IMR-90 (cell line): ENCODE measurements at regions not wholly inside any gene's neighbourhood (a gene's known extent, or its start where the extent isn't known, plus 50 kb on each side); places are given as distances from the start of the nearest gene placed in this dataset.

Experiments
- BHLHE40 ChIP-seq: fragments of 150-350 bp; IDR thresholded peaks from 2 replicates; pipeline ENCODE4 v1.6.1; 2016; ENCODE audit warnings: mild to moderate bottlenecking, low read depth, low read length
- CEBPB ChIP-seq: IDR thresholded peaks from 2 replicates; pipeline ENCODE4 v1.6.1; 2012; ENCODE audit warnings: low read depth, low read length, improper control_type of control experiment
- CHD1 ChIP-seq: IDR thresholded peaks from 2 replicates; pipeline ENCODE4 v1.6.1; 2012; ENCODE audit warnings: low read depth, low read length, improper control_type of control experiment
- CTCF ChIP-seq: conservative IDR thresholded peaks from 2 replicates; pipeline ENCODE4 v1.5.1; 2012; ENCODE audit warnings: mild to moderate bottlenecking, low read depth, low read length, improper control_type of control experiment
- MAFK ChIP-seq: IDR thresholded peaks from 2 replicates; pipeline ENCODE4 v1.6.1; 2012; ENCODE audit warnings: low read depth, low read length, improper control_type of control experiment
- MAZ ChIP-seq: IDR thresholded peaks from 2 replicates; pipeline ENCODE4 v1.6.1; 2012; ENCODE audit warnings: low read depth, mild to moderate bottlenecking, low read length, improper control_type of control experiment, moderate library complexity, borderline replicate concordance
- MXI1 ChIP-seq: IDR thresholded peaks from 2 replicates; pipeline ENCODE4 v1.6.1; 2012; ENCODE audit warnings: low read depth, mild to moderate bottlenecking, low read length, moderate library complexity, borderline replicate concordance
- POLR2A ChIP-seq: IDR thresholded peaks from 2 replicates; pipeline ENCODE4 v1.6.1; 2012; ENCODE audit warnings: mild to moderate bottlenecking, low read depth, low read length
- RAD21 ChIP-seq: IDR thresholded peaks from 2 replicates; pipeline ENCODE4 v1.6.1; 2012; ENCODE audit warnings: low read length, improper control_type of control experiment
- RCOR1 ChIP-seq: IDR thresholded peaks from 2 replicates; pipeline ENCODE4 v1.6.1; 2012; ENCODE audit warnings: mild to moderate bottlenecking, low read length, improper control_type of control experiment; ENCODE audit not compliant: insufficient replicate concordance
- RFX5 ChIP-seq: IDR thresholded peaks from 2 replicates; pipeline ENCODE4 v1.8.0; 2012; ENCODE audit warnings: low read depth, mild to moderate bottlenecking, low read length, moderate library complexity
- SMC3 ChIP-seq: fragments of 150-350 bp; IDR thresholded peaks from 2 replicates; pipeline ENCODE4 v1.6.1; 2016; ENCODE audit warnings: low read depth, mild to moderate bottlenecking, antibody characterized with exemption, low read length, moderate library complexity
- TF ChIP-seq, protein P1 (sequence below): fragments of 150-350 bp; IDR thresholded peaks from 2 replicates; pipeline ENCODE4 v1.6.1; 2017; ENCODE audit warnings: mild to moderate bottlenecking, antibody characterized with exemption, low read length, low read depth

DNA sequence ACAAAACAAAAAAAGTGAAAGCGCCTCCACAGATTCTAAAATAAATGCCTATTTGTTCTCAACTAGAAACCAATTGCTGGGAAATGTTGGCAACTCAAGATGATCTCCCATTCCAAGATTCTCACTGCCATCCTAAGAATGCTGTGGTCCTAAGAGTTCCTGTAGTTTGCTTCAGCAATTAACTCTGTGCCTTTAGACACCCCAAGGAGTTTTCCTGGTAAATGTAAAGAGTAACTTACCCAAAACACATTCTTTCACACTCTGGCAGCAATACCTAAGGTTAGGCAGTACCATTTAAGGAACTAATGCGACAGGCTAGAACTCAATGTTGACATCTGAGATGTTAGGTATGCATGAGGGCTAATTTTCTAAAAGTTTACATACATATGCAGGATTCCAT is 58.8 kb upstream of the TANK start:
- TF ChIP-seq MXI1 (no peak), CTCF (no peak), POLR2A (no peak), BHLHE40 (no peak), RAD21 (no peak), SMC3 (no peak), CHD1 (no peak), RCOR1 (no peak), MAZ (no peak), RFX5 (no peak), CEBPB (no peak), MAFK (no peak)
- TF ChIP-seq, protein P1, sequence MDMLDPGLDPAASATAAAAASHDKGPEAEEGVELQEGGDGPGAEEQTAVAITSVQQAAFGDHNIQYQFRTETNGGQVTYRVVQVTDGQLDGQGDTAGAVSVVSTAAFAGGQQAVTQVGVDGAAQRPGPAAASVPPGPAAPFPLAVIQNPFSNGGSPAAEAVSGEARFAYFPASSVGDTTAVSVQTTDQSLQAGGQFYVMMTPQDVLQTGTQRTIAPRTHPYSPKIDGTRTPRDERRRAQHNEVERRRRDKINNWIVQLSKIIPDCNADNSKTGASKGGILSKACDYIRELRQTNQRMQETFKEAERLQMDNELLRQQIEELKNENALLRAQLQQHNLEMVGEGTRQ: no peak
